ENCODE measurements at regions not wholly inside any gene's neighbourhood (a gene's known extent, or its start where the extent isn't known, plus 50 kb on each side); places are given as distances from the start of the nearest gene placed in this dataset.
A peak's percentile ranks its signal among the peaks of the same experiment; 100 is the strongest.

DNA sequence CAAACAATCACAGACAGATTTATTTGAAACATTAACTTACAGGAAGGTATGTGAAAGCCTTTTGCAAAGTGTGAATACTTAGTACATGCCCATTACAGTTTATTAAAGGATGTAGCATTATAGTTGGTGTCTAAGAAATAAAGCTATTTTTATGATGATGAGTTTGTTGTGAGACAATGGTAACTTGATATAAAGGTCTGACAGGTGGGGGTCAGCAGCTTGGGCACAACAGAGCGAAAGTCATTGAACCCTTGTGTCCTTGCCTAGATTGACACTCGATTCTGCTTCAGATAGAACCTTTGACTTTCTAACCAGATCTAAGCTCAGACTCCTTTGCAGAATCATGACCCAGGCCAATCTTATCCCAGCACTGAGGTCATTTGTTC, 777.9 kb downstream of the NTRK3 start:
- H3K4me3 ChIP-seq (ENCODE audit: low read depth, low read length, poor library complexity, severe bottlenecking) = no peak overlapping the region
- CTCF ChIA-PET = no interaction called here
- no peaks in the 10 kb centered on the region for H3K27me3 ChIP-seq (replicated peaks; ENCODE audit: insufficient read depth, low read depth, low read length, poor library complexity)
- peaks cover 17% of the 10 kb centered on the region for H3K9me3 ChIP-seq (ENCODE audit: low read depth, low read length, poor library complexity, severe bottlenecking)
- DNase-seq (ENCODE audit: low spot score) = no peak
- H3K4me1 ChIP-seq (ENCODE audit: insufficient read depth, low read length, poor library complexity, severe bottlenecking) = no peaks in the 10 kb centered on the region
- BruUV-seq (replicated peaks) = no TSS peak
- H3K36me3 ChIP-seq (ENCODE audit: insufficient read depth, low read length, poor library complexity, severe bottlenecking) = no peaks in the 10 kb centered on the region
- TF ChIP-seq EZH2 (IDR thresholded peaks at IDR 0.05; ENCODE audit: borderline replicate concordance, low read depth, low read length, poor library complexity, severe bottlenecking) = no peak
- TF ChIP-seq, protein P1, sequence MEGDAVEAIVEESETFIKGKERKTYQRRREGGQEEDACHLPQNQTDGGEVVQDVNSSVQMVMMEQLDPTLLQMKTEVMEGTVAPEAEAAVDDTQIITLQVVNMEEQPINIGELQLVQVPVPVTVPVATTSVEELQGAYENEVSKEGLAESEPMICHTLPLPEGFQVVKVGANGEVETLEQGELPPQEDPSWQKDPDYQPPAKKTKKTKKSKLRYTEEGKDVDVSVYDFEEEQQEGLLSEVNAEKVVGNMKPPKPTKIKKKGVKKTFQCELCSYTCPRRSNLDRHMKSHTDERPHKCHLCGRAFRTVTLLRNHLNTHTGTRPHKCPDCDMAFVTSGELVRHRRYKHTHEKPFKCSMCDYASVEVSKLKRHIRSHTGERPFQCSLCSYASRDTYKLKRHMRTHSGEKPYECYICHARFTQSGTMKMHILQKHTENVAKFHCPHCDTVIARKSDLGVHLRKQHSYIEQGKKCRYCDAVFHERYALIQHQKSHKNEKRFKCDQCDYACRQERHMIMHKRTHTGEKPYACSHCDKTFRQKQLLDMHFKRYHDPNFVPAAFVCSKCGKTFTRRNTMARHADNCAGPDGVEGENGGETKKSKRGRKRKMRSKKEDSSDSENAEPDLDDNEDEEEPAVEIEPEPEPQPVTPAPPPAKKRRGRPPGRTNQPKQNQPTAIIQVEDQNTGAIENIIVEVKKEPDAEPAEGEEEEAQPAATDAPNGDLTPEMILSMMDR (conservative IDR thresholded peaks at IDR 0.05; ENCODE audit: low read depth, low read length) = no peak
- no peak overlapping the region for H3K27ac ChIP-seq (ENCODE audit: low read depth, low read length, poor library complexity, severe bottlenecking)
- POLR2A ChIA-PET (ENCODE audit: low non-redundant PET) = no interaction called here
- intact Hi-C loops (cut with micrococcal nuclease; ENCODE audit: unreplicated experiment) = no loop called here

DNA sequence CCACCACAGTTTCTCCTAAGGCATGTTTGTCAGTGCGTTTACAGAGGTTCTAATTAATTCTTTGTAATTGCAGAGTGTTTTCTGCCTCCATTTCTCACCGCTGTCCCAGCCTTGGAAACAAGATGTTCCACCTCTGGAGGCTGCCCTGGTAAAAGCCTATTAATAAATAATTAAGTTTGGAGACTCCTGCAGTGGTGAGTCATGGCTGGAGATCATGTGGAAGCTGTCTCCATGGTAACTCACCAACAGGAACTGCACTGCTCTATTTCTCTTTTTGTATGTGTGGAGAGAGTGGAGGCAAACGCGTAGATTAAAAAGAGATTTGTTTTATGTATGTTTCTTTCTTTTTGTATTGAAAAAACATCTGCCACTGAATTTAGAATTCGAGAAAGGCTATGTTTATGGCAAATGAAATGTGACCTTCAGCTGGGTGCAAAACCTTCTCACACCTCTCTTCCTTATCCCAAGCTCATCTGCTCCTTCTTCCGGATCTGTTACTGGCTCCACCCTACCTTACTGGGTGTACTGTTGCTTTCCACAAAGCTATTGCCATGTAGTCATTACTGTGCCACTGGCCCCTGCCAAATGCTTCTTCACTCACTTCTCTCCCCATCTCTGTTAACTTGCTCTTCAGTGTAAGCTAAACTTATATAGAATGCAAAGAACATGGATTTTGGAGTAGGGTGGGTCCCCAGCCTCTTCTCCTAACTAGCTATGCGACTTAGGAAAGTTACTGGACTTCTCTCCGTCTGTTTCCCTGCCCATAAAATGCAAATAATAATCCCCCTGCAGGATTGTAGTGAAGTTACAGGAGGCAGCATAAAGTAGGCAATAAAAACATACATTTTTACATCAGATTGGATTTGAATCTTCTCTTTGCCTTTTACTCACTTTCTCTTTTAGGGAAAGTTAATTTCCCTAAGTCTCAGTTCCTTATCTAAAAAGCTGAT, 778.5 kb downstream of the NTRK3 start:
- CTCF ChIA-PET = no interaction called here
- intact Hi-C loops (cut with micrococcal nuclease; ENCODE audit: unreplicated experiment) = no loop called here
- no TSS peak for BruUV-seq (replicated peaks)

DNA sequence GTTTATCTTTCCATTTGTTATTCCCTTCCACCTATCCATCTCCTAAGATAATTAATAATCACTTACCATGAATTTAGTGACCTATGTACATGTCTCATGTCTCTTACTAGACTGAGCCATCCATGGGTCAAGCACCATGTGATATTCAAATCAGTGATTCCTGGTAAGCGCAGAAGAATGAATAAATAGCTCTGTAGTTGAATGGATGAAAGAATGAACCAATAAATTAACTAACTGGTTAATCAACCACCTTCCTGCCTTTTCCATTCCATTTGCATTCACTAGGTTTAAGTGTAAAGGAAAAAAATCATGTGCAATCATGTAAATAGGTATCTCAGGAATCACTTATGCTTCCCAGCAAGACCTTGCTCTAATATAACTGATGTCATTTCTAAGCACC, 779.5 kb downstream of the NTRK3 start:
- BruUV-seq (replicated peaks) = no TSS peak
- intact Hi-C loops (cut with micrococcal nuclease; ENCODE audit: unreplicated experiment) = no loop called here
- H3K27ac ChIP-seq (ENCODE audit: low read depth, low read length, poor library complexity, severe bottlenecking) = no peak overlapping the region
- H3K36me3 ChIP-seq (ENCODE audit: insufficient read depth, low read length, poor library complexity, severe bottlenecking) = no peaks in the 10 kb centered on the region
- no peak for TF ChIP-seq EZH2 (IDR thresholded peaks at IDR 0.05; ENCODE audit: borderline replicate concordance, low read depth, low read length, poor library complexity, severe bottlenecking)
- TF ChIP-seq, protein P1 (conservative IDR thresholded peaks at IDR 0.05; ENCODE audit: low read depth, low read length) = no peak
- H3K27me3 ChIP-seq (replicated peaks; ENCODE audit: insufficient read depth, low read depth, low read length, poor library complexity) = no peaks in the 10 kb centered on the region
- no peak for DNase-seq (ENCODE audit: low spot score)
- H3K9me3 ChIP-seq (ENCODE audit: low read depth, low read length, poor library complexity, severe bottlenecking) = peaks cover 16% of the 10 kb centered on the region
- no peaks in the 10 kb centered on the region for H3K4me1 ChIP-seq (ENCODE audit: insufficient read depth, low read length, poor library complexity, severe bottlenecking)
- H3K4me3 ChIP-seq (ENCODE audit: low read depth, low read length, poor library complexity, severe bottlenecking) = no peak overlapping the region
- ChIA-PET POLR2A (ENCODE audit: low non-redundant PET) (no interaction called here), CTCF (no interaction called here)

More for the DNA sequence above, 778.5 kb downstream of the NTRK3 start:
- no peaks in the 10 kb centered on the region for H3K4me1 ChIP-seq (ENCODE audit: insufficient read depth, low read length, poor library complexity, severe bottlenecking)
- TF ChIP-seq, protein P1 (conservative IDR thresholded peaks at IDR 0.05; ENCODE audit: low read depth, low read length) = no peak
- no peak for TF ChIP-seq EZH2 (IDR thresholded peaks at IDR 0.05; ENCODE audit: borderline replicate concordance, low read depth, low read length, poor library complexity, severe bottlenecking)
- no peak overlapping the region for H3K4me3 ChIP-seq (ENCODE audit: low read depth, low read length, poor library complexity, severe bottlenecking)
- no peak overlapping the region for H3K27ac ChIP-seq (ENCODE audit: low read depth, low read length, poor library complexity, severe bottlenecking)
- H3K9me3 ChIP-seq (ENCODE audit: low read depth, low read length, poor library complexity, severe bottlenecking) = peaks cover 16% of the 10 kb centered on the region
- peak; percentile 3 for DNase-seq (ENCODE audit: low spot score)
- no peaks in the 10 kb centered on the region for H3K27me3 ChIP-seq (replicated peaks; ENCODE audit: insufficient read depth, low read depth, low read length, poor library complexity)
- POLR2A ChIA-PET (ENCODE audit: low non-redundant PET) = no interaction called here
- no peaks in the 10 kb centered on the region for H3K36me3 ChIP-seq (ENCODE audit: insufficient read depth, low read length, poor library complexity, severe bottlenecking)

Data from A673 (cell line).